T-helper 1 cell (primary cell): ENCODE measurements at regions not wholly inside any gene's neighbourhood (a gene's known extent, or its start where the extent isn't known, plus 50 kb on each side); places are given as distances from the start of the nearest gene placed in this dataset.

Experiments
- DNase-seq, 5 donors: peaks; one replicate each; pipeline ENCODE4 v3.0.0-alpha.2; 2012 to 2020

- DNase-seq = no peak
Observed at GRCh38 chr5:34487956-34488355, 168.2 kb upstream of the RAI14 start.

- no peak for DNase-seq
Observed at GRCh38 chr5:34488984-34489383, 167.1 kb upstream of the RAI14 start.

- DNase-seq = no peak
Observed at GRCh38 chr5:34490506-34491250, 165.4 kb upstream of the RAI14 start.

DNA sequence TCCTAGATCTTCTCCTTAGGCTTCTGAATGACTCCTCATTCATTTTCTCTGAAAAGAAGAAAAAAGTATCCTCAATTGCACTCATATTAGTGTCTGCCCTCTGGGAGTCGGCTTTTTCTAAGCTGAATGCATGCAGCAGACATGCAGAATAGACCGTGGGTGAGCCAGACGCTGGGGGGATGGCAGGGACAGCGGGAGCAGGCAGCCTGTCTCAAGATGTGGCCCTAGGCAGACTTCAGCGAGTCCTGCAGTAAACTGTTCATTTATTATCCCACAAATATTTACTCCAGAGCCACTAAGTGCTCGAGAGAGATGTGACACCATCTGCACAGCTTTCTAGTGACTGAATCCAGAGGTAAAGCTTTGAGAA lies 164.9 kb upstream of the RAI14 start:
- no peak for DNase-seq

DNA sequence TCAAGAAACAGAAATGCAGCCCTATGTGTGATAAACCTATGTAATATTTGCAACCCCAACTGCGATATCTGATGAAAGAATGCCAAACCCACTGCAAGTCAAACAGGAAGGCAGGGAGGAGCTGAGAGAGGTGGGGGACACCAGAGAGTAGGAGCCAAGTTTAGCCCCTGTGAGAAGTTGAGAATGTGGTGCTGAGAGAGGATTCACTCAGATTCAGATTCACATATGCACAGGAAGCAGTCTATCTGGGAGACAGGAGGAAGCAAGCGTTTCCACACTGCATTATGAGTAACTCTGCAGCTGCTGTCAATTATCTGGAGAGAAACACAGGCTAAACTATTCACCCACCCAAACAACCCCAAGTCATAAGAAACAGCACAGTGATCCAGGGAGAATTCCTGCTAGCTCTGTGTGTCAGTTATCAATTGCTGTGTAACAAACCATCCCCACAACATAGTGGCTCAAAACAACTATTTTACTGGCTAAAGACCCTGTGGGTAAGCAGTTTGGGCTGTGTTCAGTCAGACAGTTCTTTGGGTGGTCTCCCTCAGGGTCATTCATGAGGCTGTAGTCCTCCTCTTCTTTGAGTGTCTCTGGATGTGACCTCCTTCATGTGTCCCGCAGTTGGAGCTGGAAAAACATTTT lies 161.9 kb upstream of the RAI14 start:
- DNase-seq = peak in 1 of 5 donors; percentile 5

GRCh38 chr5:34495178-34495577 lies 160.9 kb upstream of the RAI14 start:
- no peak for DNase-seq

GRCh38 chr5:34496260-34496691 lies 159.9 kb upstream of the RAI14 start:
- no peak for DNase-seq

- no peak for DNase-seq
Observed at GRCh38 chr5:34496701-34497469, 159.2 kb upstream of the RAI14 start.

- DNase-seq = no peak
Observed at GRCh38 chr5:34497470-34497808, 158.7 kb upstream of the RAI14 start.

GRCh38 chr5:34498572-34498971 lies 157.6 kb upstream of the RAI14 start:
- no peak for DNase-seq

- DNase-seq = peak in 1 of 5 donors; percentile 80
Observed at GRCh38 chr5:34499001-34499734, 157.0 kb upstream of the RAI14 start.

GRCh38 chr5:34500236-34500847 lies 155.8 kb upstream of the RAI14 start:
- no peak for DNase-seq

GRCh38 chr5:34501016-34501415 lies 155.1 kb upstream of the RAI14 start:
- no peak for DNase-seq

GRCh38 chr5:34501840-34502239 lies 154.3 kb upstream of the RAI14 start:
- DNase-seq = no peak

- DNase-seq = no peak
Observed at GRCh38 chr5:34502581-34502980, 153.5 kb upstream of the RAI14 start.

- DNase-seq = no peak
Observed at GRCh38 chr5:34503379-34504253, 152.5 kb upstream of the RAI14 start.

DNA sequence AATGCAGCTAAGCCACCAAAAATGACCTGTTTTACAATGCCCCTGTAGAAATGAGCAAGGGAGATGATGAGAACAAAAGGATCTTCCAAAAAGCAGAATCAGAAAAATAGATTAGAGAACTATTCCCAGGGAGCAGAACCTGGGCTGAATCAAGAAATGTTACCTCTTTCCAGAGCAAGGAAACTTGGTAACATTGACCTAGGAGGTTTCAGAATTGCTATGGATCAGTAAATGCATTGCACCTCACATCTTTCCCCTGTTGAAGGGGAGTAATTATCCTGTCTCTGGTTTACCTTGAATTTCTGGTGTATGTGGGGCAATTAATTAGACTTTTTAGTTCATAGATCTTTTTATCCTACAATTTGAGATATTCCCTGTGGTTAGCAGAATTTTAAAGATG lies 151.2 kb upstream of the RAI14 start:
- no peak for DNase-seq

DNA sequence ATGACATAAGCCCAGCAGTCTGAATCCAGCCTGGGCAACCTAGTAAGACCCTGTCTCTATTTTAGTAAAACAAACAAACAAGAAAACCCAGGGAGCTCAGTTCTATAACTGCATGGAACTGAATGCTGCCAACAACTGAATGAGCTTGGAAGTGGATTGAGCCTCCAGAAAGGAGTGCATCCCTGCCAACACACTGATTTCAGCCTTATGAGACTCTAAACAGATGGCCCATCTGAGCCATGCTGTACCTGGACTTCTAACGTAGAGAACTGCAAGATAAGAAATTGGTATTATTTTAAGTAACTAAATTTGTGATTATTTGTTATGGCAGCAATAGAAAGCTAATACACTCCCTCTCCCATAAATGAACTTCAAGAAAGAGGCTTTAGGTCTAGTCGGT lies 150.4 kb upstream of the RAI14 start:
- no peak for DNase-seq

GRCh38 chr5:34507933-34508332 lies 148.2 kb upstream of the RAI14 start:
- no peak for DNase-seq

- DNase-seq = no peak
Observed at GRCh38 chr5:34509392-34509791, 146.7 kb upstream of the RAI14 start.

GRCh38 chr5:34510002-34510401 lies 146.1 kb upstream of the RAI14 start:
- no peak for DNase-seq

- no peak for DNase-seq
Observed at GRCh38 chr5:34511063-34511462, 145.1 kb upstream of the RAI14 start.
